K562 (cell line): ENCODE measurements at regions not wholly inside any gene's neighbourhood (a gene's known extent, or its start where the extent isn't known, plus 50 kb on each side); places are given as distances from the start of the nearest gene placed in this dataset.

Experiments used
- ATAC-seq: fragments of 200-7000 bp; cut with Tn5 transposase; 3 replicates; pipeline ENCODE4 v1.9.1; 2020; ENCODE audit warnings: moderate library complexity
- BruUV-seq: library from RNA; stranded (reverse); fragments of 400-500 nt; replicated peaks from 2 replicates; lab custom pipeline; 2021; lab: Mats Ljungman, UMichigan
- CTCF ChIA-PET: fragments of 300-600 bp; formaldehyde crosslinking; extraction: SDS; loops from one replicate; lab custom pipeline; 2021; ENCODE audit warnings: low intra/inter-chr PET ratio; lab: Yijun Ruan, JAX
- POLR2A ChIA-PET: fragments of 300-600, 350-650 bp; sonication (Branson Sonifier 250); formaldehyde crosslinking; extraction: SDS; loops from one replicate; lab custom pipeline; 2021; ENCODE audit warnings: antibody characterized with exemption, inconsistent platforms; lab: Yijun Ruan, JAX
- DNase-seq, 4 experiments: peaks; one replicate each; pipeline versions ENCODE4 v3.0.0 to v3.0.0-alpha.2; 2011 to 2018; ENCODE audit warnings: low spot score in 3 of 4, mixed read lengths in 3 of 4; ENCODE audit errors: extremely low read depth in 1 of 4
- FAIRE-seq: peaks from 2 replicates; lab custom pipeline; 2011; peaks lifted over from hg19 to GRCh38; lab: Jason Lieb, UNC
- H2AFZ ChIP-seq: 2 replicates; pipeline ENCODE4 v1.6.0; 2011; ENCODE audit warnings: low read depth, low read length, control low read depth, inconsistent platforms
- H3K27ac ChIP-seq: fragments of 200-600 bp; 3 replicates; pipeline ENCODE4 v1.8.0; 2011; ENCODE audit warnings: low read depth, mild to moderate bottlenecking, control low read depth, inconsistent platforms, low read length, moderate library complexity, mixed read lengths; ENCODE audit errors: extremely low read depth
- H3K27me3 ChIP-seq, 2 experiments: fragments of 300-600 bp in 1 of 2; 2 replicates in 1 of 2; 3 replicates in 1 of 2; pipeline versions ENCODE4 v1.6.0 to v1.8.0; 2011; ENCODE audit warnings: inconsistent platforms in 2 of 2, low read length in 2 of 2, mild to moderate bottlenecking in 1 of 2, mixed read lengths in 1 of 2, moderate library complexity in 1 of 2; ENCODE audit not compliant: control insufficient read depth in 2 of 2, insufficient read depth in 2 of 2
- H3K36me3 ChIP-seq: fragments of 300-600 bp; 3 replicates; pipeline ENCODE4 v1.8.0; 2011; ENCODE audit warnings: mild to moderate bottlenecking, low read length, inconsistent platforms; ENCODE audit not compliant: control insufficient read depth, insufficient read depth
- H3K4me1 ChIP-seq, 2 experiments: fragments of 200-600 bp in 1 of 2; replicated peaks in 1 of 2; 2 replicates in 1 of 2; 3 replicates in 1 of 2; pipeline versions ENCODE4 v1.5.1 to v1.8.0; 2011; ENCODE audit warnings: inconsistent platforms in 2 of 2, low read length in 2 of 2, mild to moderate bottlenecking in 1 of 2, mixed read lengths in 1 of 2, moderate library complexity in 1 of 2; ENCODE audit not compliant: control insufficient read depth in 2 of 2, insufficient read depth in 2 of 2
- H3K4me2 ChIP-seq: 2 replicates; pipeline ENCODE4 v1.6.1; 2011; ENCODE audit warnings: low read length, control low read depth, inconsistent platforms, mixed read lengths; ENCODE audit not compliant: insufficient read depth
- H3K4me3 ChIP-seq: fragments of 200-600 bp; sonication (generic), shearing (Covaris generic); 2 replicates; pipeline ENCODE4 v1.5.1; 2016; ENCODE audit warnings: control low read depth, inconsistent platforms
- H3K79me2 ChIP-seq: fragments of 200-600 bp; 3 replicates; pipeline ENCODE4 v1.8.0; 2011; ENCODE audit warnings: low read length, inconsistent platforms; ENCODE audit not compliant: control insufficient read depth, insufficient read depth
- H3K9ac ChIP-seq, 2 experiments: 2 replicates each; pipeline versions ENCODE4 v1.6.0 to v1.6.1; 2011; ENCODE audit warnings: low read depth in 2 of 2, low read length in 2 of 2, control low read depth in 1 of 2, inconsistent platforms in 1 of 2, mild to moderate bottlenecking in 1 of 2, mixed read lengths in 1 of 2; ENCODE audit not compliant: insufficient read depth in 1 of 2
- H3K9me1 ChIP-seq: one replicate; pipeline ENCODE4 v1.6.0; 2011; ENCODE audit warnings: inconsistent platforms, mild to moderate bottlenecking, low read length, moderate library complexity; ENCODE audit not compliant: control insufficient read depth, insufficient read depth
- H3K9me3 ChIP-seq: replicated peaks from 2 replicates; pipeline ENCODE4 v1.5.1; 2011; ENCODE audit warnings: low read depth, low read length, inconsistent platforms; ENCODE audit not compliant: control insufficient read depth, insufficient read depth
- H4K20me1 ChIP-seq: replicated peaks from 2 replicates; pipeline ENCODE4 v1.6.1; 2011; ENCODE audit warnings: low read length, inconsistent platforms, mixed read lengths; ENCODE audit not compliant: control insufficient read depth, insufficient read depth
- E2F5 ChIP-seq: sonication (generic); formaldehyde crosslinking; IDR thresholded peaks from 2 replicates; pipeline ENCODE4 v1.8.0; 2022; ENCODE audit warnings: mild to moderate bottlenecking, missing genetic modification reagents
- HNRNPK ChIP-seq: fragments of 200-400 bp; formaldehyde crosslinking; IDR thresholded peaks from one replicate; pipeline ENCODE4 v1.6.1; 2018; ENCODE audit warnings: mild to moderate bottlenecking, low read depth, low read length; ENCODE audit not compliant: poor library complexity, severe bottlenecking
- IFI16 ChIP-seq: fragments of 250-450 bp; sonication (Bioruptor Pico); IDR thresholded peaks from 2 replicates; pipeline ENCODE4 v2.1.2; 2022; ENCODE audit warnings: mild to moderate bottlenecking, inconsistent platforms
- MAFF ChIP-seq: IDR thresholded peaks from 2 replicates; pipeline ENCODE4 v1.6.1; 2012; ENCODE audit warnings: low read length, improper control_type of control experiment
- PTBP1 ChIP-seq: fragments of 200-400 bp; formaldehyde crosslinking; IDR thresholded peaks from 2 replicates; pipeline ENCODE4 v1.6.1; 2017; ENCODE audit warnings: low read depth, low read length
- ZNF124 ChIP-seq: sonication (generic); formaldehyde crosslinking; IDR thresholded peaks from 2 replicates; pipeline ENCODE4 v1.8.1; 2022; ENCODE audit warnings: missing genetic modification reagents
- ZNF165 ChIP-seq: fragments of 250-450 bp; sonication (Bioruptor Pico); IDR thresholded peaks from 2 replicates; pipeline ENCODE4 v1.4.0; 2020; ENCODE audit warnings: borderline replicate concordance
- ZNF41 ChIP-seq: fragments of 250-450 bp; sonication (Bioruptor Pico); conservative IDR thresholded peaks from 2 replicates; pipeline ENCODE4 v1.4.0; 2020; ENCODE audit warnings: mild to moderate bottlenecking
- WGBS: fragments of 100-300 bp; shearing (Covaris generic); methylation state at CpG from one replicate; pipeline ENCODE4 v1.1.6; 2016; ENCODE audit warnings: low coverage, mixed read lengths; ENCODE audit not compliant: insufficient coverage; ENCODE audit errors: missing lambda C conversion rate; 5-methylcytosine and 5-hydroxymethylcytosine counted together
- in situ Hi-C: fragments of 300-500 bp; cut with MboI; formaldehyde crosslinking; loops from 4 replicates; pipeline ENCODE4 v1.15.0; 2018; ENCODE audit warnings: inconsistent platforms, mixed read lengths
- intact Hi-C: fragments of 100-400 bp; cut with micrococcal nuclease; formaldehyde crosslinking; loops from 2 replicates; pipeline ENCODE4 v1.14.2; 2022
- TF ChIP-seq, protein P1 (sequence below): fragments of 250-450 bp; sonication (Bioruptor Pico); IDR thresholded peaks from 2 replicates; pipeline ENCODE4 v1.8.0; 2022; ENCODE audit warnings: moderate library complexity, mild to moderate bottlenecking, inconsistent platforms

DNA sequence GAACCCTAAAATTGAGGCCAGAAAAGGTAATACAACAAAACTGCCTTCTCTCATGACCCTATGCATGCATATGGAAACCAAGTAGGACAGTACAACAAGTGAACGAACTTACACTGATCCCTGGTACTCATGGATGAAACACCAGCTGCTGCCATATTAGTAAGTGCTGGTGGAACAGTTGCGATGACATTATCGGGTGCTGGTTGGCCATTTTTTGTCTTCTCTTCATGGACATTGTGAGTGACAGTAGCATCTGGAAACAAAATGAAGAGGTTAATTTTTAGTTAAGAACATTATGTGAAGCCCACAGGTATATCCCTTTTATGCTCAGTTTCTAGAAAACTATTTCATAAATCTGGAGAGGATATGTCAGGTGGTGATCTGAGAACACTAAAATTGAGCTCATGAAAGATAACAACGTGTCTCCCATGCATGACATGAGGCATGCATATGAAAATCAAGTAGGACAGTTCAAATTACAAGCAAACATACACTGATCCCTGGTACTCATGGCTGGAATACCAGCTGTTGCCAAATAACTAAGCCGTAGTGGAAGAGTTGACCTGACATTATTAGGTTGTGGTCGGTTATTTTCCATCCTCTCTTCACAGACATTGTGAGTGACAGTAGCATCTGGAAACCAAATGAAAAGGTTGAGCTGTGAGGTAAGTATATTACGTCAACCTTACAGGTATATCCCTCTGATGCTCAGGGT lies 74.2 kb upstream of the CT45A1 start:
- no TSS peak for BruUV-seq
- Histone ChIP-seq H2AFZ (no peak overlapping the region), H3K4me1 (no peaks in the 10 kb centered on the region), H3K4me3 (no peak overlapping the region), H3K9me3 (no peaks in the 10 kb centered on the region), H3K27ac (no peak overlapping the region), H3K27me3 (no peaks in the 10 kb centered on the region), H3K4me2 (no peak overlapping the region), H3K9ac (no peak overlapping the region), H4K20me1 (no peaks in the 10 kb centered on the region), H3K9me1 (no peaks in the 10 kb centered on the region), H3K79me2 (no peaks in the 10 kb centered on the region), H3K36me3 (no peaks in the 10 kb centered on the region)
- WGBS, result 4% methylated on average over 7 of the region's 7 CpGs
- intact Hi-C loops (loop anchor here (10.0 kb wide), 2 partner anchors 56 to 296 kb away; no protein-coding TSS in a partner anchor), in situ Hi-C loops (no loop called here)
- FAIRE-seq (no peak), DNase-seq (no peak), ATAC-seq (no peak)
- POLR2A ChIA-PET, result no interaction called here
- CTCF ChIA-PET, result no interaction called here
- TF ChIP-seq E2F5 (no peak), ZNF165 (CRISPR knock-in tag) (no peak), PTBP1 (no peak), ZNF41 (CRISPR knock-in tag) (no peak), MAFF (no peak), IFI16 (CRISPR knock-in tag) (no peak), ZNF124 (no peak), HNRNPK (no peak)
- TF ChIP-seq, protein P1, sequence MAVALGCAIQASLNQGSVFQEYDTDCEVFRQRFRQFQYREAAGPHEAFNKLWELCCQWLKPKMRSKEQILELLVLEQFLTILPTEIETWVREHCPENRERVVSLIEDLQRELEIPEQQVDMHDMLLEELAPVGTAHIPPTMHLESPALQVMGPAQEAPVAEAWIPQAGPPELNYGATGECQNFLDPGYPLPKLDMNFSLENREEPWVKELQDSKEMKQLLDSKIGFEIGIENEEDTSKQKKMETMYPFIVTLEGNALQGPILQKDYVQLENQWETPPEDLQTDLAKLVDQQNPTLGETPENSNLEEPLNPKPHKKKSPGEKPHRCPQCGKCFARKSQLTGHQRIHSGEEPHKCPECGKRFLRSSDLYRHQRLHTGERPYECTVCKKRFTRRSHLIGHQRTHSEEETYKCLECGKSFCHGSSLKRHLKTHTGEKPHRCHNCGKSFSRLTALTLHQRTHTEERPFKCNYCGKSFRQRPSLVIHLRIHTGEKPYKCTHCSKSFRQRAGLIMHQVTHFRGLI (CRISPR knock-in tag), result no peak
